GM19324 (cell line): ENCODE measurements at regions not wholly inside any gene's neighbourhood (a gene's known extent, or its start where the extent isn't known, plus 50 kb on each side); places are given as distances from the start of the nearest gene placed in this dataset.

Experiments used
- ATAC-seq: cut with Tn5 transposase; IDR thresholded peaks from one replicate; pipeline ENCODE4 v1.9.1; 2021; ENCODE audit warnings: mild to moderate bottlenecking, moderate library complexity; ENCODE audit not compliant: unreplicated experiment, low FRiP score

- ATAC-seq, result no peak
These were observed 115.2 kb upstream of the KLHL29 start for GRCh38 chr2:23269747-23270146.

GRCh38 chr2:23270810-23271209 is 114.2 kb upstream of the KLHL29 start:
- no peak for ATAC-seq

- ATAC-seq, result no peak
These were observed 113.7 kb upstream of the KLHL29 start for GRCh38 chr2:23271230-23271629.

GRCh38 chr2:23273786-23274185 is 111.2 kb upstream of the KLHL29 start:
- ATAC-seq, result no peak

- no peak for ATAC-seq
These were observed 104.6 kb upstream of the KLHL29 start for GRCh38 chr2:23280401-23280800.

GRCh38 chr2:23283653-23284052 is 101.3 kb upstream of the KLHL29 start:
- no peak for ATAC-seq

GRCh38 chr2:23285091-23285800 is 99.7 kb upstream of the KLHL29 start:
- no peak for ATAC-seq

GRCh38 chr2:23286031-23286757 is 98.8 kb upstream of the KLHL29 start:
- no peak for ATAC-seq

- no peak for ATAC-seq
These were observed 97.9 kb upstream of the KLHL29 start for GRCh38 chr2:23286758-23287704.

- no peak for ATAC-seq
These were observed 95.3 kb upstream of the KLHL29 start for GRCh38 chr2:23289671-23290070.

- ATAC-seq, result no peak
These were observed 93.7 kb upstream of the KLHL29 start for GRCh38 chr2:23291239-23291638.

- ATAC-seq, result no peak
These were observed 93.0 kb upstream of the KLHL29 start for GRCh38 chr2:23292024-23292423.

GRCh38 chr2:23293063-23293462 is 91.9 kb upstream of the KLHL29 start:
- ATAC-seq, result no peak

- no peak for ATAC-seq
These were observed 91.2 kb upstream of the KLHL29 start for GRCh38 chr2:23293731-23294130.

- ATAC-seq, result no peak
These were observed 90.7 kb upstream of the KLHL29 start for GRCh38 chr2:23294238-23294637.

GRCh38 chr2:23296691-23297090 is 88.3 kb upstream of the KLHL29 start:
- no peak for ATAC-seq

- no peak for ATAC-seq
These were observed 87.9 kb upstream of the KLHL29 start for GRCh38 chr2:23297112-23297511.

GRCh38 chr2:23298551-23298950 is 86.4 kb upstream of the KLHL29 start:
- ATAC-seq, result no peak

- no peak for ATAC-seq
These were observed 85.3 kb upstream of the KLHL29 start for GRCh38 chr2:23299476-23300195.

- ATAC-seq, result no peak
These were observed 83.8 kb upstream of the KLHL29 start for GRCh38 chr2:23301136-23301535.
